Testis (tissue), 2 donors: ENCODE measurements at regions not wholly inside any gene's neighbourhood (a gene's known extent, or its start where the extent isn't known, plus 50 kb on each side); places are given as distances from the start of the nearest gene placed in this dataset.

Experiments
- CTCF ChIP-seq, 3 experiments: fragments of 450-650 bp in 2 of 3; fragments of 200-600 bp in 1 of 3; sonication (generic) in 1 of 3; IDR thresholded peaks; one replicate each; pipeline ENCODE4 v1.5.1; 2016 to 2019; ENCODE audit warnings: antibody characterized with exemption in 3 of 3, mild to moderate bottlenecking in 2 of 3, moderate library complexity in 1 of 3
- POLR2A ChIP-seq: fragments of 450-650 bp; IDR thresholded peaks from one replicate; pipeline ENCODE4 v1.6.1; 2017; ENCODE audit warnings: antibody characterized with exemption, mild to moderate bottlenecking, moderate library complexity

GRCh38 chr18:70468861-70469547 is 180.2 kb downstream of the SOCS6 start:
- TF ChIP-seq CTCF (IDR thresholded peaks at IDR 0.05) (no peak), POLR2A (no peak)
